MM.1S (cell line): ENCODE measurements at regions not wholly inside any gene's neighbourhood (a gene's known extent, or its start where the extent isn't known, plus 50 kb on each side); places are given as distances from the start of the nearest gene placed in this dataset.

ENCODE experiments used
- DNase-seq: peaks from one replicate; pipeline ENCODE4 v3.0.0-alpha.2; 2015
- H2AFZ ChIP-seq: fragments of 300-600 bp; sonication (generic); 2 replicates; pipeline ENCODE4 v1.6.0; 2016; ENCODE audit warnings: antibody characterized with exemption, low read length
- H3F3A ChIP-seq: fragments of 300-600 bp; sonication (generic); 2 replicates; pipeline ENCODE4 v1.6.1; 2016; ENCODE audit warnings: mild to moderate bottlenecking, antibody characterized with exemption, low read length, moderate library complexity, mixed read lengths; ENCODE audit not compliant: insufficient read depth
- H3K27ac ChIP-seq: fragments of 300-600 bp; sonication (generic); 2 replicates; pipeline ENCODE4 v1.5.1; 2016; ENCODE audit warnings: mild to moderate bottlenecking, low read length
- H3K27me3 ChIP-seq: fragments of 300-600 bp; sonication (generic); replicated peaks from 2 replicates; pipeline ENCODE4 v1.6.0; 2016; ENCODE audit warnings: low read length; ENCODE audit not compliant: insufficient read depth
- H3K36me3 ChIP-seq: fragments of 300-600 bp; sonication (generic); replicated peaks from 2 replicates; pipeline ENCODE4 v1.6.1; 2016; ENCODE audit warnings: mild to moderate bottlenecking, low read length, mixed read lengths; ENCODE audit not compliant: insufficient read depth
- H3K4me1 ChIP-seq: fragments of 300-600 bp; sonication (generic); 2 replicates; pipeline ENCODE4 v1.6.1; 2016; ENCODE audit warnings: low read length, mixed read lengths
- H3K4me2 ChIP-seq: fragments of 300-600 bp; sonication (generic); 2 replicates; pipeline ENCODE4 v1.6.0; 2016; ENCODE audit warnings: low read depth, low read length
- H3K4me3 ChIP-seq: fragments of 300-600 bp; sonication (generic); 2 replicates; pipeline ENCODE4 v1.5.1; 2016; ENCODE audit warnings: low read length, mixed read lengths
- H3K79me2 ChIP-seq: fragments of 300-600 bp; sonication (generic); 2 replicates; pipeline ENCODE4 v1.6.1; 2016; ENCODE audit warnings: mixed run types, low read length, mixed read lengths
- H3K9ac ChIP-seq: fragments of 300-600 bp; sonication (generic); 2 replicates; pipeline ENCODE4 v1.6.1; 2016; ENCODE audit warnings: low read length, mixed read lengths
- H3K9me2 ChIP-seq: fragments of 300-600 bp; sonication (generic); replicated peaks from 2 replicates; pipeline ENCODE4 v1.6.1; 2016; ENCODE audit warnings: mild to moderate bottlenecking, low read length, mixed read lengths; ENCODE audit not compliant: insufficient read depth
- H3K9me3 ChIP-seq: fragments of 300-600 bp; sonication (generic); replicated peaks from 2 replicates; pipeline ENCODE4 v1.6.1; 2016; ENCODE audit warnings: mild to moderate bottlenecking, low read length, mixed read lengths; ENCODE audit not compliant: insufficient read depth
- H4K20me1 ChIP-seq: fragments of 300-600 bp; sonication (generic); 2 replicates; pipeline ENCODE4 v1.6.1; 2016; ENCODE audit warnings: mild to moderate bottlenecking, low read length, moderate library complexity, mixed read lengths; ENCODE audit not compliant: insufficient read depth
- EZH2 ChIP-seq: fragments of 300-600 bp; sonication (generic); optimal IDR thresholded peaks from 2 replicates; pipeline ENCODE3; 2017; ENCODE audit warnings: low read depth, mild to moderate bottlenecking, antibody characterized with exemption, low read length, mixed read lengths
- EZH2phosphoT487 ChIP-seq: fragments of 300-600 bp; sonication (generic); IDR thresholded peaks from 2 replicates; pipeline ENCODE4 v1.6.1; 2018; ENCODE audit warnings: antibody characterized with exemption, low read length
- TF ChIP-seq, protein P1 (sequence below): fragments of 300-600 bp; sonication (generic); IDR thresholded peaks from 2 replicates; pipeline ENCODE4 v1.5.1; 2016; ENCODE audit warnings: antibody characterized with exemption, low read length, mixed read lengths

DNA sequence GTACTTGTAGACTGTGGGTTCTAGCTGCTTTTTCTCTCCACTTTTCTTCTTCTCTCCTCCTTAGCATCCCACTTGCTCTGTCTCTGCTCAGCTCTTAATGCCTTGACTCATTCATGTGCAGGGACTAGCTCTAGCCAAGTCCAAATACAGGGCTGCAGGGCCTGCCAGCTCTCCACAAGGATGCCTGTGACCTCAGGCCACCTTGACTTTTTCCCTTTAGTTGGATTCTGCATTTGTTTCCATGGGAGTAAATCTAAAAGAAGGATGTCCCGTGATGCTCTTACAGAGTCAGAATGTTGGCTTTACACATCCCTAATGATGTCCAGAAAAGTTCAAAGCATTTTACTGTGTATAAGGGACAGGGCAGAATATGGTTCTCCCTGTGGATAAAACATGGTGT, 101.8 kb upstream of the PREP start:
- H3K4me1 ChIP-seq, result no peaks in the 10 kb centered on the region
- no peak overlapping the region for H3K27ac ChIP-seq
- H2AFZ ChIP-seq, result no peak overlapping the region
- no peak overlapping the region for H3K9ac ChIP-seq
- H3K27me3 ChIP-seq, result no peaks in the 10 kb centered on the region
- no peaks in the 10 kb centered on the region for H3K36me3 ChIP-seq
- no peaks in the 10 kb centered on the region for H3K79me2 ChIP-seq
- no peaks in the 10 kb centered on the region for H3K9me2 ChIP-seq
- no peaks in the 10 kb centered on the region for H3K9me3 ChIP-seq
- no peak for DNase-seq
- H4K20me1 ChIP-seq, result no peaks in the 10 kb centered on the region
- TF ChIP-seq EZH2 (no peak), EZH2phosphoT487 (no peak)
- TF ChIP-seq, protein P1, sequence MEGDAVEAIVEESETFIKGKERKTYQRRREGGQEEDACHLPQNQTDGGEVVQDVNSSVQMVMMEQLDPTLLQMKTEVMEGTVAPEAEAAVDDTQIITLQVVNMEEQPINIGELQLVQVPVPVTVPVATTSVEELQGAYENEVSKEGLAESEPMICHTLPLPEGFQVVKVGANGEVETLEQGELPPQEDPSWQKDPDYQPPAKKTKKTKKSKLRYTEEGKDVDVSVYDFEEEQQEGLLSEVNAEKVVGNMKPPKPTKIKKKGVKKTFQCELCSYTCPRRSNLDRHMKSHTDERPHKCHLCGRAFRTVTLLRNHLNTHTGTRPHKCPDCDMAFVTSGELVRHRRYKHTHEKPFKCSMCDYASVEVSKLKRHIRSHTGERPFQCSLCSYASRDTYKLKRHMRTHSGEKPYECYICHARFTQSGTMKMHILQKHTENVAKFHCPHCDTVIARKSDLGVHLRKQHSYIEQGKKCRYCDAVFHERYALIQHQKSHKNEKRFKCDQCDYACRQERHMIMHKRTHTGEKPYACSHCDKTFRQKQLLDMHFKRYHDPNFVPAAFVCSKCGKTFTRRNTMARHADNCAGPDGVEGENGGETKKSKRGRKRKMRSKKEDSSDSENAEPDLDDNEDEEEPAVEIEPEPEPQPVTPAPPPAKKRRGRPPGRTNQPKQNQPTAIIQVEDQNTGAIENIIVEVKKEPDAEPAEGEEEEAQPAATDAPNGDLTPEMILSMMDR, result no peak
- H3F3A ChIP-seq, result no peaks in the 10 kb centered on the region
- H3K4me3 ChIP-seq, result no peak overlapping the region
- no peak overlapping the region for H3K4me2 ChIP-seq

DNA sequence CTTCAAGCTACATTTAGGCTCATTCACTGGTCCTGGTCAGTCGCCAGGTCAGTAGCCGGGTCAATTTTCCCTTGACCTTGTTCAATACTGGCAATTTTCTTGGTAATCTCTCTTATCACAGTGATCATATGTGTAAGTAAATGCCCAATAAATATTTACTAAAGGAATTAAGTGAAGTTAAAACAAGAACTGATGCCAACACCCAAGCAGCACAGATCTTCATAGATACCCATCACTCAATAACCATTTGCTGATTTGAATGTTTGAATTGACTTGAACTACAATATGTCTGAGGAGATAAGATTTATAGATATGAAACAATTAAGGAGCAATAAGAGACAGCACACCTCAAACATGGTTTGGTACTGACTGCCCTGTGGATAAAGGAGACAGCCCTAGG, 100.8 kb upstream of the PREP start:
- H3K27ac ChIP-seq, result no peak overlapping the region
- TF ChIP-seq, protein P1, result no peak
- TF ChIP-seq EZH2 (no peak), EZH2phosphoT487 (no peak)

DNA sequence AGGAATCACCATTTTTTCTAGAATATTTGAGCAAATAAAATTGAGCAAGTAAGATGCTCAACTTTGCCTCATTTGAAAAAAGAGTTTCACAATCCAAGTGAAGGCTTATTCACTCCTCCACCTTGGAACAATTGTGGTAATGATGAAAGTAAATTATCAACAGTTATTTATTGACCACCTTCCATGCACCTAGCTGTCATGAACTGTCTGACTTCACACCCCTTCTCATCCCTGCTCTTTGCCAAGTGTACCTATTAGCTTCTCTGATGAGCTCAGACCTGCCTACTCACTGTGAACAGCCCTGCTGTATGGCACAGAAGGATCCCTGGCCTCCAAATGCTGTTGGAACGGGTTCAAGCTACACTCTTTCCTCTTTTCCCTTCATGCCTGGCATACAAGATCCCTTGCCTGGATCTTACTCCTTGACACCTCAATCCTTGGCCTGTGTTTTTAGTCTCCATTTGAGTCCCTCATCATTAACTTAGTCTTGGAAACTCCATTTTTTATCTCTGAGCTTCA, 99.0 kb upstream of the PREP start:
- Histone ChIP-seq H3K27ac (no peak overlapping the region), H3K4me2 (no peak overlapping the region), H3K27me3 (no peaks in the 10 kb centered on the region), H3K9me2 (no peaks in the 10 kb centered on the region), H3K9me3 (no peaks in the 10 kb centered on the region), H3F3A (no peaks in the 10 kb centered on the region), H3K9ac (no peak overlapping the region), H3K4me3 (no peak overlapping the region), H3K4me1 (peaks cover 3% of the 10 kb centered on the region), H2AFZ (no peak overlapping the region), H3K36me3 (no peaks in the 10 kb centered on the region), H3K79me2 (no peaks in the 10 kb centered on the region), H4K20me1 (no peaks in the 10 kb centered on the region)
- TF ChIP-seq EZH2phosphoT487, result no peak
- no peak for TF ChIP-seq EZH2
- TF ChIP-seq, protein P1, result no peak
- DNase-seq, result no peak

More for the DNA sequence above, 100.8 kb upstream of the PREP start:
- no peak overlapping the region for H3K4me3 ChIP-seq
- no peaks in the 10 kb centered on the region for H3K9me2 ChIP-seq
- no peak overlapping the region for H3K9ac ChIP-seq
- H4K20me1 ChIP-seq, result no peaks in the 10 kb centered on the region
- DNase-seq, result no peak
- H3K79me2 ChIP-seq, result no peaks in the 10 kb centered on the region
- no peak overlapping the region for H2AFZ ChIP-seq
- H3K36me3 ChIP-seq, result no peaks in the 10 kb centered on the region
- H3K4me1 ChIP-seq, result no peaks in the 10 kb centered on the region
- no peaks in the 10 kb centered on the region for H3K9me3 ChIP-seq
- H3K4me2 ChIP-seq, result no peak overlapping the region
- H3F3A ChIP-seq, result no peaks in the 10 kb centered on the region
- no peaks in the 10 kb centered on the region for H3K27me3 ChIP-seq
